HepG2 (cell line): ENCODE measurements at regions not wholly inside any gene's neighbourhood (a gene's known extent, or its start where the extent isn't known, plus 50 kb on each side); places are given as distances from the start of the nearest gene placed in this dataset.
A peak's percentile ranks its signal among the peaks of the same experiment; 100 is the strongest.

Experiments used
- ATAC-seq: fragments of 200-7000 bp; cut with Tn5 transposase; 3 replicates; pipeline ENCODE4 v1.9.1; 2020; ENCODE audit warnings: mild to moderate bottlenecking, moderate library complexity
- BruUV-seq: library from RNA; stranded (reverse); fragments of 400-500 nt; replicated peaks from 2 replicates; lab custom pipeline; 2021; lab: Mats Ljungman, UMichigan
- CTCF ChIA-PET: fragments of 300-600 bp; formaldehyde crosslinking; extraction: SDS; loops from one replicate; lab custom pipeline; 2021; ENCODE audit warnings: low total read pairs, inconsistent platforms, low intra/inter-chr PET ratio; lab: Yijun Ruan, JAX
- POLR2A ChIA-PET: fragments of 350-600 bp; sonication (Branson Sonifier 250); formaldehyde crosslinking; loops from one replicate; lab custom pipeline; 2020; ENCODE audit warnings: antibody characterized with exemption, inconsistent platforms; lab: Yijun Ruan, JAX
- DNase-seq: peaks from one replicate; pipeline ENCODE4 v3.0.0-alpha.2; 2015; ENCODE audit warnings: low spot score
- FAIRE-seq: peaks from 3 replicates; lab custom pipeline; 2011; peaks lifted over from hg19 to GRCh38; lab: Jason Lieb, UNC
- H2AFZ ChIP-seq: one replicate; pipeline ENCODE4 v1.6.1; 2011; ENCODE audit warnings: low read length, inconsistent platforms
- H3K27ac ChIP-seq: fragments of 300-600 bp; 3 replicates; pipeline ENCODE4 v1.8.0; 2011; ENCODE audit warnings: mixed run types, mild to moderate bottlenecking, mixed read lengths, low read length, inconsistent platforms; ENCODE audit not compliant: insufficient read depth; ENCODE audit errors: extremely low read length
- H3K27me3 ChIP-seq, 2 experiments: fragments of 200-600 bp in 1 of 2; 2 replicates in 1 of 2; 3 replicates in 1 of 2; pipeline versions ENCODE4 v1.6.0 to v1.8.0; 2011; ENCODE audit warnings: low read length in 2 of 2, mild to moderate bottlenecking in 2 of 2, moderate library complexity in 2 of 2, inconsistent platforms in 1 of 2; ENCODE audit not compliant: insufficient read depth in 2 of 2, control insufficient read depth in 1 of 2
- H3K36me3 ChIP-seq, 2 experiments: fragments of 200-600 bp in 1 of 2; replicated peaks in 1 of 2; 2 replicates in 1 of 2; 3 replicates in 1 of 2; pipeline versions ENCODE4 v1.5.1 to v1.8.0; 2011; ENCODE audit warnings: low read length in 2 of 2, inconsistent platforms in 1 of 2; ENCODE audit not compliant: insufficient read depth in 2 of 2, control insufficient read depth in 1 of 2
- H3K4me1 ChIP-seq: 2 replicates; pipeline ENCODE4 v1.5.1; 2012; ENCODE audit warnings: low read length, inconsistent platforms; ENCODE audit not compliant: insufficient read depth
- H3K4me2 ChIP-seq: 2 replicates; pipeline ENCODE4 v1.6.0; 2011; ENCODE audit warnings: low read depth, low read length, inconsistent platforms
- H3K4me3 ChIP-seq, 3 experiments: fragments of 200-600 bp in 1 of 3; sonication (generic), shearing (Covaris generic) in 1 of 3; replicated peaks in 1 of 3; 2 replicates each; pipeline ENCODE4 v1.5.1; 2011 to 2016; ENCODE audit warnings: low read length in 3 of 3, inconsistent platforms in 2 of 3, low read depth in 2 of 3, mild to moderate bottlenecking in 2 of 3, control low read depth in 1 of 3, mixed read lengths in 1 of 3; ENCODE audit not compliant: insufficient read depth in 1 of 3
- H3K79me2 ChIP-seq: one replicate; pipeline ENCODE4 v1.6.1; 2011; ENCODE audit warnings: low read length, inconsistent platforms; ENCODE audit not compliant: insufficient read depth
- H3K9ac ChIP-seq: 2 replicates; pipeline ENCODE4 v1.6.0; 2011; ENCODE audit warnings: mild to moderate bottlenecking, low read depth, low read length, inconsistent platforms; ENCODE audit not compliant: insufficient read depth
- H3K9me3 ChIP-seq: 2 replicates; pipeline ENCODE4 v1.5.1; 2012; ENCODE audit warnings: mild to moderate bottlenecking, low read length
- H4K20me1 ChIP-seq: 2 replicates; pipeline ENCODE4 v1.6.0; 2011; ENCODE audit warnings: inconsistent platforms, mild to moderate bottlenecking, low read length, moderate library complexity; ENCODE audit not compliant: insufficient read depth
- HES4 ChIP-seq: sonication (generic); formaldehyde crosslinking; IDR thresholded peaks from 2 replicates; pipeline ENCODE4 v1.9.0; 2021; ENCODE audit warnings: mild to moderate bottlenecking, missing genetic modification reagents, borderline replicate concordance
- HNRNPK ChIP-seq: fragments of 200-400 bp; formaldehyde crosslinking; IDR thresholded peaks from 2 replicates; pipeline ENCODE4 v1.6.1; 2018; ENCODE audit warnings: low read length, low read depth, moderate library complexity, mild to moderate bottlenecking; ENCODE audit not compliant: poor library complexity, severe bottlenecking
- KDM6A ChIP-seq: IDR thresholded peaks from 2 replicates; pipeline ENCODE4 v1.6.1; 2016; ENCODE audit warnings: low read depth
- MAX ChIP-seq: IDR thresholded peaks from 2 replicates; pipeline ENCODE4 v1.6.1; 2012; ENCODE audit warnings: inconsistent platforms
- MED13 ChIP-seq: sonication (generic); formaldehyde crosslinking; IDR thresholded peaks from 2 replicates; pipeline ENCODE4 v1.5.0; 2020; ENCODE audit warnings: missing genetic modification reagents
- MEF2D ChIP-seq: sonication (generic); formaldehyde crosslinking; IDR thresholded peaks from 2 replicates; pipeline ENCODE4 v1.5.1; 2020; ENCODE audit warnings: mild to moderate bottlenecking, missing genetic modification reagents
- MTERF4 ChIP-seq: sonication (generic); formaldehyde crosslinking; IDR thresholded peaks from 2 replicates; pipeline ENCODE4 v1.8.0; 2023; ENCODE audit warnings: mild to moderate bottlenecking, missing genetic modification reagents
- NFE2L1 ChIP-seq: sonication (generic); formaldehyde crosslinking; IDR thresholded peaks from 2 replicates; pipeline ENCODE4 v1.4.0; 2020; ENCODE audit warnings: missing genetic modification reagents, mild to moderate bottlenecking, borderline replicate concordance
- TRAFD1 ChIP-seq: sonication (generic); formaldehyde crosslinking; IDR thresholded peaks from 2 replicates; pipeline ENCODE4 v1.5.1; 2020; ENCODE audit warnings: missing genetic modification reagents, mild to moderate bottlenecking, borderline replicate concordance
- WIZ ChIP-seq: sonication (generic); formaldehyde crosslinking; IDR thresholded peaks from 2 replicates; pipeline ENCODE4 v1.5.1; 2020; ENCODE audit warnings: mild to moderate bottlenecking, missing genetic modification reagents
- ZNF253 ChIP-seq: sonication (generic); formaldehyde crosslinking; IDR thresholded peaks from 2 replicates; pipeline ENCODE4 v1.8.0; 2022; ENCODE audit warnings: mild to moderate bottlenecking, missing genetic modification reagents, borderline replicate concordance
- ZNF263 ChIP-seq: sonication (generic); formaldehyde crosslinking; IDR thresholded peaks from 2 replicates; pipeline ENCODE4 v1.4.0; 2020; ENCODE audit warnings: missing genetic modification reagents
- ZNF572 ChIP-seq: sonication (generic); formaldehyde crosslinking; IDR thresholded peaks from 2 replicates; pipeline ENCODE4 v1.5.1; 2020; ENCODE audit warnings: mild to moderate bottlenecking, missing genetic modification reagents
- ZNF646 ChIP-seq: sonication (generic); formaldehyde crosslinking; IDR thresholded peaks from 2 replicates; pipeline ENCODE4 v1.9.0; 2021; ENCODE audit warnings: mild to moderate bottlenecking, missing genetic modification reagents
- ZNF768 ChIP-seq: sonication (generic); formaldehyde crosslinking; IDR thresholded peaks from 2 replicates; pipeline ENCODE4 v1.4.0; 2020; ENCODE audit warnings: missing genetic modification reagents
- ZNF781 ChIP-seq: sonication (generic); formaldehyde crosslinking; IDR thresholded peaks from 2 replicates; pipeline ENCODE4 v1.5.1; 2020; ENCODE audit warnings: borderline replicate concordance, mild to moderate bottlenecking, missing genetic modification reagents; ENCODE audit errors: not compliant biosample characterization
- WGBS: methylation state at CpG from one replicate; pipeline ENCODE4 v1.1.6; 2017; ENCODE audit warnings: low lambda C conversion rate; 5-methylcytosine and 5-hydroxymethylcytosine counted together
- in situ Hi-C: cut with HindIII; loops from 2 replicates; pipeline ENCODE4 v1.10.0; 2017; ENCODE audit warnings: low pct_unique_long_range_greater_than_20kb; ENCODE audit not compliant: extremely low pct_ligation_motif_present
- intact Hi-C: fragments of 100-400 bp; cut with micrococcal nuclease; formaldehyde crosslinking; loops from one replicate; pipeline ENCODE4 v1.10.0; 2022; ENCODE audit not compliant: unreplicated experiment

GRCh38 chr20:50427719-50428083, 82.5 kb upstream of the PTPN1 start:
- Histone ChIP-seq H3K27me3 (no peaks in the 10 kb centered on the region), H3K4me3 (no peak overlapping the region), H3K9ac (peak overlapping the region; percentile 2; the same call in 1 of the 2 replicates), H3K4me1 (peaks cover 84% of the 10 kb centered on the region), H3K4me2 (peak overlapping the region; percentile 50; the same call in 1 of the 2 replicates), H4K20me1 (no peaks in the 10 kb centered on the region), H3K79me2 (no peaks in the 10 kb centered on the region), H2AFZ (peak overlapping the region; percentile 42), H3K27ac (no peak overlapping the region), H3K9me3 (no peaks in the 10 kb centered on the region), H3K36me3 (no peaks in the 10 kb centered on the region)
- CTCF ChIA-PET = no interaction called here
- no peak for FAIRE-seq
- no peak for ATAC-seq
- POLR2A ChIA-PET = interaction anchor here (0.6 to 7.8 kb wide), 3 partner anchors 11 to 239 kb away, joined by 3 to 79 read pairs (median 3); no protein-coding TSS in a partner anchor
- 26% methylated on average over 5 of the region's 5 CpGs for WGBS
- BruUV-seq = no TSS peak
- intact Hi-C loops = no loop called here
- in situ Hi-C loops = no loop called here
- DNase-seq = no peak
- TF ChIP-seq MED13 (CRISPR knock-in tag) (0 out of 2 replicates have a peak, but pooled peaks have one; percentile 3), ZNF768 (CRISPR knock-in tag) (peak; percentile 85), ZNF572 (CRISPR knock-in tag) (0 out of 2 replicates have a peak, but pooled peaks have one; percentile 39), ZNF781 (CRISPR knock-in tag) (no peak), ZNF646 (CRISPR knock-in tag) (0 out of 2 replicates have a peak, but pooled peaks have one; percentile 22), TRAFD1 (CRISPR knock-in tag) (no peak), ZNF253 (0 out of 2 replicates have a peak, but pooled peaks have one; percentile 4), NFE2L1 (CRISPR knock-in tag) (0 out of 2 replicates have a peak, but pooled peaks have one; percentile 25), WIZ (CRISPR knock-in tag) (0 out of 2 replicates have a peak, but pooled peaks have one; percentile 39), HNRNPK (no peak), KDM6A (no peak), MTERF4 (CRISPR knock-in tag) (peak; percentile 81; the same call in 1 of the 2 replicates), ZNF263 (CRISPR knock-in tag) (0 out of 2 replicates have a peak, but pooled peaks have one; percentile 2), MEF2D (no peak), HES4 (peak; percentile 38; the same call in 1 of the 2 replicates), MAX (peak; percentile 24; the same call in 1 of the 2 replicates)
